Activated naive CD4-positive, alpha-beta T cell treated with anti-CD3 and anti-CD28 coated beads, Interleukin-2, amount 50 U/mL, for 72 hours (primary cell): ENCODE measurements at regions not wholly inside any gene's neighbourhood (a gene's known extent, or its start where the extent isn't known, plus 50 kb on each side); places are given as distances from the start of the nearest gene placed in this dataset.
"Not testable (repeated sequence)": the region's sequence is repeated elsewhere in the genome, so short reads cannot be mapped to it uniquely, and the experiment has no call there.

Experiments
- ATAC-seq, 2 donors: fragments of 150-1000 bp; cut with Tn5 transposase; 2 replicates each; pipeline ENCODE4 v1.10.0; 2021; ENCODE audit warnings: mild to moderate bottlenecking in 2 of 2, moderate library complexity in 2 of 2
- DNase-seq, 2 donors: peaks; one replicate each; pipeline ENCODE4 v3.0.0; 2021 to 2022; ENCODE audit warnings: low spot score in 2 of 2
- H3K27ac Mint-ChIP-seq, 2 donors: one replicate each; pipeline ENCODE4 v1.8.0; 2022; ENCODE audit warnings: mild to moderate bottlenecking in 2 of 2, mixed read lengths in 2 of 2
- H3K36me3 Mint-ChIP-seq, 2 donors: one replicate each; pipeline ENCODE4 v1.8.0; 2022; ENCODE audit warnings: mixed read lengths in 2 of 2
- H3K9me3 Mint-ChIP-seq, 2 donors: one replicate each; pipeline ENCODE4 v1.8.0; 2022; ENCODE audit warnings: mixed read lengths in 2 of 2

- Mint-ChIP-seq H3K36me3 (no peaks in the 10 kb centered on the region), H3K27ac (no peak overlapping the region), H3K9me3 (no peaks in the 10 kb centered on the region)
- no peak for DNase-seq
- ATAC-seq = no peak
Observed at GRCh38 chrX:115901241-115901640, 269.3 kb upstream of the AGTR2 start.

- no peaks in the 10 kb centered on the region for H3K9me3 Mint-ChIP-seq
- no peak for DNase-seq
- no peak for ATAC-seq
- no peaks in the 10 kb centered on the region for H3K36me3 Mint-ChIP-seq
- H3K27ac Mint-ChIP-seq = no peak overlapping the region
Observed at GRCh38 chrX:115902995-115903394, 267.5 kb upstream of the AGTR2 start.

DNA sequence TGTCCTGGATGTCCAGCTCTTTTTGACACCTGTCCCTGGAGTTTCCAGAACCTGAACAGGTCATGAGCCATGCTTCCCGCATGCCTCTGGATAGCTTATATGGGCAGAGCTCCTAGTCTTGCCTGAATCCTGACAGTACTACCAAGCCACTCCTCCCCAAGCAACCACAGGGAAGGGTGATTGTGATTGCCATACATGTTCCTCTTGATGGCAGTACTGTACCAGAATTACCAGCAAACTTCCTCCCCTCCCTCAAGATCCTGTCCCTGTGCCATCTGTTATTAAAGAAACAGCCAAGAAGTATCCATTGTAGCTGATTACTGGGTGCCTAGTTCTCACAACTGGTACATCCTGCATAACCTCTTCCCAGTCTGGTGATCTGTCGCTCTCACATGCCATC is 264.3 kb upstream of the AGTR2 start:
- Mint-ChIP-seq H3K27ac (no peak overlapping the region), H3K9me3 (no peaks in the 10 kb centered on the region), H3K36me3 (no peaks in the 10 kb centered on the region)
- no peak for ATAC-seq
- no peak for DNase-seq

GRCh38 chrX:115906881-115907280 is 263.7 kb upstream of the AGTR2 start:
- ATAC-seq = no peak
- Mint-ChIP-seq H3K9me3 (no peaks in the 10 kb centered on the region), H3K27ac (no peak overlapping the region), H3K36me3 (no peaks in the 10 kb centered on the region)
- no peak for DNase-seq

DNA sequence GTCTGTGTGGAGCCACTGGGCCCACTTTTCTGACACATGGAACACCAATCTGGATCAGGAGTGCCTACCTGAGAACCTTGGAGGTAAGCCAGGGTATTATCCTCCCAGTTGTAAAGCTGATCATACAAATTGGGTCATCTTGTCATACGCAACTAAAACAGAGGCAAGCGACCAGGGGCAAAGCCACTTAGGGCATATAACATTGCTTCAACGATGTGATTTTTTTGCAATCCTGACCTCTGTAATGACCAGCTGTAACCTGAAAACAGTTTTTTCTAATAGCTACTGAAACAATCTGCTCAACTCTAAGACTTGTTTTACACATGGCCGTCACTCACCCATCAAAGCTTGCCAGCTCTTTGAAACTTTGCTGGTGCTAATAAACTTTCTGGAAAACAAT is 261.5 kb upstream of the AGTR2 start:
- no peaks in the 10 kb centered on the region for H3K36me3 Mint-ChIP-seq
- H3K27ac Mint-ChIP-seq = no peak overlapping the region
- DNase-seq (no peak), ATAC-seq (no peak)
- no peaks in the 10 kb centered on the region for H3K9me3 Mint-ChIP-seq

DNA sequence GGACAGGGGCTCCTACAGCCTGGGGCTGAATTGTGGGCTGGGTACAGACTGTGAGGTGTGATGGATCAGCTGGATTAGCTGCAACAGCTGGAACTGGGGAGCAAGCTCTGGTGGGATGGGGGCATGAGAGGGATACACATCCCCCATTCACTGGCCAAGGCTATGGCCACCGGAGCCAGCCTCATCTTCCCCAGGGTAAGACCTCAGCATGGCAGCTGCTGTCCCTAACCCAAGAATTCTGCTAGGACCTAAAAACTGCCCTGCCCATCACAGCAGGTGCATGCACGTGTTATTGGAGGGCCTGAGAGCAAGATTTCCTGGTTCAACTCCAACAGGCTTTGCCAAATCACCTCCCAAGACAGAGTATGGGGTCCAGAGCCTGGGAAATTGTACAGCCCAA is 258.6 kb upstream of the AGTR2 start:
- ATAC-seq = no peak
- no peak for DNase-seq
- no peaks in the 10 kb centered on the region for H3K36me3 Mint-ChIP-seq
- no peak overlapping the region for H3K27ac Mint-ChIP-seq
- H3K9me3 Mint-ChIP-seq = no peaks in the 10 kb centered on the region

GRCh38 chrX:115912372-115912897 is 258.1 kb upstream of the AGTR2 start:
- DNase-seq = no peak
- no peak for ATAC-seq
- no peaks in the 10 kb centered on the region for H3K36me3 Mint-ChIP-seq
- H3K9me3 Mint-ChIP-seq = no peaks in the 10 kb centered on the region
- no peak overlapping the region for H3K27ac Mint-ChIP-seq

- Mint-ChIP-seq H3K36me3 (no peaks in the 10 kb centered on the region), H3K9me3 (no peaks in the 10 kb centered on the region), H3K27ac (no peak overlapping the region)
- ATAC-seq = no peak
- DNase-seq = no peak
Observed at GRCh38 chrX:115913575-115913974, 257.0 kb upstream of the AGTR2 start.

- not testable (repeated sequence) for H3K36me3 Mint-ChIP-seq, ATAC-seq, DNase-seq, H3K27ac Mint-ChIP-seq, H3K9me3 Mint-ChIP-seq
Observed at GRCh38 chrX:115915625-115916024, 254.9 kb upstream of the AGTR2 start.

DNA sequence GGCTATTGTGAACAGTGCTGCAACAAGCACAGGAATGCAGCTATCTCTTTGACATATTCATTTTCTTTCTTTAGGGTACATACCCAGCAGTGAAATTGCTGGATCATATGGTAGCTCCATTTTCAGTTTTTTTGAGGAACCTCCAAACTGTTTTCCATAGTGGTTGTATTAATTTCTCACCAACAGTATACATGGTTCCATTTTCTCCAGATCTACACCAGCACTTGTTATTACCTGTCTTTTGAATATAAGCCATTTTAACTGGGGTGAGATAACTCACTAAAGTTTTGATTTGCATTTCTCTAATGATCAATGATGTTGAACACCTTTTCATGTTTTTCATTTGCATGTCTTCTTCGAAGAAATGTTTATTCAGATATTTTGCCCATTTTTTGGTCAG is 241.1 kb upstream of the AGTR2 start:
- H3K36me3 Mint-ChIP-seq = peaks cover 0 to 4% of the 10 kb centered on the region in 2 donors
- no peak for DNase-seq
- no peak overlapping the region for H3K27ac Mint-ChIP-seq
- no peak for ATAC-seq
- H3K9me3 Mint-ChIP-seq = peaks cover 8 to 9% of the 10 kb centered on the region in 2 donors

DNA sequence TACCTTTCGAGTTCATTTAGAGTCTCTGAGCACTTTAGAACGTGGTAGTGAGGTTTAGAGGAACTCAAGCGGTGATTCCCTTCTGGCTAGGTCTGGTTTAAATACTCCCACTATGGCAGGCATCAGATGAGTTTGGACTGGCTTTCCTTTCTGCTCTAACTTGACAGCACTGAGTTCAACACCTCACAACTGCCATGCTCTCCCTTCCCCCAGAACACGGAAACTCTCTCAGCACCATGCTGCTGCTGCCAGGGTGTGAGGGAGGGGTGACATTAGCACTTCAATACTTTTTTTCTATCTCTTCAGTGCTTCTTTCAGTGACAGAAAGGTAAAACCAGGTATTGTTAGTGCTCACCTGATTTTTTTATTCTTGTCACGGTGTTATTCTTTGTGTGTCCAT is 234.5 kb upstream of the AGTR2 start:
- Mint-ChIP-seq H3K9me3 (peaks cover 0 to 3% of the 10 kb centered on the region in 2 donors), H3K36me3 (no peaks in the 10 kb centered on the region), H3K27ac (no peak overlapping the region)
- no peak for ATAC-seq
- no peak for DNase-seq

DNA sequence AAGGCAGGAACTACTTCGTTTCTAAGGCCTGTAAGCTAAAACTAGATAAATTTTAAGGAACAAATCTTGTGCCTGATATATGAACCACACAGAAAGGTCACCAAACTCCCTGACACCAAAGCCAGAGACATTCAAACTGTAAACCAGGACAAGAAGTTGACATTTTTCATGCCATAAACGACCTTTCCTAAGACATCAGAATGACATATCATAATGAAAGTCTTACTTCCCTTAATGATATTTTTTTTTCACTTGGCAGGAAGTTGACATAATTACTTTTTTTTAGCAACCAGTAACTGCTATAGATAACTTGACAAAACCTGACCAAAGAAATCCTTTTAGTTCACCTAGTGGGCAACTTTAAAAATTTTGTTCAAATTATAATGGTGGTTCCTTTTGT is 231.5 kb upstream of the AGTR2 start:
- no peak overlapping the region for H3K27ac Mint-ChIP-seq
- DNase-seq (no peak), ATAC-seq (no peak)
- no peaks in the 10 kb centered on the region for H3K9me3 Mint-ChIP-seq
- no peaks in the 10 kb centered on the region for H3K36me3 Mint-ChIP-seq

DNA sequence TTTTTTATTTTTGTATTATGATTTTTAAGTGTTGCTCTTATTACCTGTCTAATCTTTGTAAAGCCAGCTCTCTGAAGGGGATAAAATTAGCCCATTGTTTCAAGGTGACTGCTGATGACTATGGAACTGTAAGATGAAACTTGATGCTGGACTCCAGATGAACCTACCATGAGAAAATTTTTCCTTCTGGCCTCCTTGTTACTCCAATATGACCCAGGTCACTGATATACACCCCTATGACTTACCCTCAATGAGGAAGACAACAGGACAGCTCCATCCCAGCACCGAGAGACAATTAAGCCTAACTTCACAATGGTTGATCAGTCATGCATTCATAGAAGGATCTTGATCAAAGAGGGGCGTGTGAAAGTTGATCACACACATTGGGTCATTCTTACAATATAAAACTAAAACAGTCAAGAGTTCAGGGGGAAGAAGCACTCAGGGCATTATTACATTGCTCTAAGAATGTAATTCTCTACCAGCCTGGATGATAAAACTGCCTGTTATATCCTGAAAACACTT is 230.8 kb upstream of the AGTR2 start:
- Mint-ChIP-seq H3K9me3 (no peaks in the 10 kb centered on the region), H3K36me3 (no peaks in the 10 kb centered on the region), H3K27ac (no peak overlapping the region)
- ATAC-seq = no peak
- no peak for DNase-seq

DNA sequence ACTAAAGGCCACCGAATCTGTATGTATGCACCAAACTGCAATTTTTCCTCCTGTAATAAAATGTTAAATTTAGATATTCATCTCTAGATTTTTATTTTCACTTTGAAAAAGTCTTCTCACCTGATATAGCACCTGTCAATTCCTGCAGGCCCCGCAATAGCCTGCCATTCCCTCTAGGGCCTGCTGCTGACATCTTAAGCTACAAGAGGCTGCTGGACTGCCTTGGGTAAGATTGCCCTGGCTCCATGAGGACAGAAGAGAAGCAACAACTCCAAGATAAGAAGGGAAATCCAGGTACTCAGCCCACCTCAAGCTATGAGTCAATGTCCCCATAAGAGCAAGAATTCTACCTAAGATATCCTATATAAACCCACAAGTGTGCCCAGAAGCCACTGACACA is 230.2 kb upstream of the AGTR2 start:
- no peak for DNase-seq
- Mint-ChIP-seq H3K27ac (no peak overlapping the region), H3K9me3 (no peaks in the 10 kb centered on the region), H3K36me3 (no peaks in the 10 kb centered on the region)
- ATAC-seq = no peak

DNA sequence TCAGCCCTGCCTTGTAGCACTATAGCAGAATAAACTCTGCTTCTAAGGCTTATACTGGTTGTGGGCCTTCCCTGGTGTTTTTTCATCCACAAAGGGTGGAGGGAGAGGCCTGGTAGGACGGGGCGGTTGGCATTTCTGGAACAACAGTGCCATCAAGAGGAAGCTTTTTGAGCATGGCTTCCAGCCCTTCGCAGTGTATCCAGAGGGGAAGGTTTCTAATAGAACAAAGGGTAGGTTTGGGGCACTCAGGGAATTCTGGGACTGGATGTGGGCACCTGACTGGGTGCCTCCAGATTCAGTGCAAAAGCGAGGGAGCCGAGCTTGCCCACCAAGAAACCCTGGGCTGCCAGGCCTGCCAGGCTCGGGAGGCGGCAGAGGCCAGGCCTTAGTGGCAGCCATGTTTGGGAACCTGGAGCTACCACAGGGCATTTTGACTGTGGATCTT is 229.6 kb upstream of the AGTR2 start:
- Mint-ChIP-seq H3K27ac (no peak overlapping the region), H3K9me3 (no peaks in the 10 kb centered on the region), H3K36me3 (no peaks in the 10 kb centered on the region)
- ATAC-seq (no peak), DNase-seq (no peak)

GRCh38 chrX:115941388-115941787 is 229.2 kb upstream of the AGTR2 start:
- no peak for ATAC-seq
- Mint-ChIP-seq H3K36me3 (no peaks in the 10 kb centered on the region), H3K27ac (no peak overlapping the region), H3K9me3 (no peaks in the 10 kb centered on the region)
- no peak for DNase-seq

- H3K27ac Mint-ChIP-seq = no peak overlapping the region
- ATAC-seq (no peak), DNase-seq (no peak)
- H3K9me3 Mint-ChIP-seq = peaks cover 0 to 4% of the 10 kb centered on the region in 2 donors
- H3K36me3 Mint-ChIP-seq = no peaks in the 10 kb centered on the region
Observed at GRCh38 chrX:115946059-115946458, 224.5 kb upstream of the AGTR2 start.

DNA sequence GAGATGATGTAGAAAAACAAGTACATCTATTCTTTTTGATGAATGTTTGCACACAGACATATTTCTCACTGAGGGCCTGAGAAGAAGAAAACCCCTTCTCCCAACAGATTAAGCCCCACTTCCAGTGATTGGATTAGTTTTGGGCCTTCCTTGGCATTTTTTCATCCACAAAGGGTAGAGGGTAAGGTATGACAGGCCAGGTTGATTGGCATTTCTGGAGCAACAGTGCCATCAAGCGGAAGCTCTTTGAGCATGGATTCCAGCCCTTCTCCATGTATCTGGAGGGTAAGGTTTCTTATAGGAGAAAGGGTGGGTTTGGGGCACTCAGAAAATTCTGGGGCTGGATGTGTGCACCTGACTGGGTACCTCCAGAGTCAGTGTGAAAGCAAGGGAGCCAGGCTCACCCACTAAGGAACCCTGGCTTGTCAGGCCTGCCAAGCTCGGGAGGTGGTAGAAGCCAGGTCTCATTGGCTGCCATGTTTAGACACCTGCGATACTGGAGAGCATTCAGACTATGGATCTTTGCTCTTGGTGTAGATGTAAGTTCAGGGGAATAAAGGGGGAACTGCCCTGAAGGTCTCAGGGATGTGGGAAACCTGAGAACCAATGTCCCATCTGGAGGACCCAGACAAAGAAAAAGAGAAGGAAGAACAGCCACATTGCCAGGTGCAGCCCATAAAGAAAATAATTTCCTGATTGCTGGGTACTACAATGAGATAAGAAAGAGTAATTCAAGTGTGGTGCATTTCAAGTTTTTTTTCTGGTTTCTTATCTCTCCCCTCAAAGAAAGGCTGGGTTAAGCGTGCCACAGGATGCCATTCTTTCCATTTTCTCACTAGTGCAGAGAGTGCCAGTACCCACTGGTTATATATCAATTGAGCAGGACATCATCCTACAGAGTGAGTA is 222.3 kb upstream of the AGTR2 start:
- Mint-ChIP-seq H3K9me3 (peaks cover 0 to 4% of the 10 kb centered on the region in 2 donors), H3K36me3 (no peaks in the 10 kb centered on the region), H3K27ac (no peak overlapping the region)
- no peak for DNase-seq
- ATAC-seq = no peak
